ENCODE measurements at regions not wholly inside any gene's neighbourhood (a gene's known extent, or its start where the extent isn't known, plus 50 kb on each side); places are given as distances from the start of the nearest gene placed in this dataset.

DNA sequence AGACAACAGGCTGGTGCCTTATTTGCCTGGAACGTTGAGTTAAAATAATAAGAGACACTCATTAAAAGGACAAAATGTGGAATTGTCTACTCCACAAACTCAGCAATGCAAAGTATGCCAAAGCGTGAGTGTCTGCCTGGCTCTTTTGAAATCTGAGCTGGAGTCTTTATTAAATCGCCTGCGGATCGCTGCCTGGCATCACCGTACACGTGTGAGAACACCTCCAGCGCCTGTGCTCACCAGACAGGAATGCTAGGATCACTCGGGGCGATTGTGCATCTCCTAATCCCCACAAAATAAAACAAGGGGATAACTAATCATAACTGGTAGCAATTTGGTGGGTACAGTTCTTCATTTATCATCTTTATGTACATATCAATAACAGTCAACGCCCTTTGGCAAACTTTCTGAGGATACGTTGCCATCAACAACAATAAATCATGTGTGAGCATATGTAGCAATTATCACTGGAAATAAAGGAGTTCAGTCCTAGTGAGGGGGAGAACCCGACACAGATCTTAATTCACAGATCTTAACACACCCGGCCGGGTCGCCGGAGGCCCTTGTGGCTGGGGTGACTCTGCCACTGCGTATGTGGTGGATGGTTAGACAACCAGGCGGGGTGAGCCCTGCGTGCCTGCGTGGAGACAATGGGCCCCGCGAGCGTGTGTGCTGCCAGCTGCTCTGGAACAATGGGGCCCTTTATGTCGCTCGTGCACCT is 284.9 kb upstream of the IRX1 start:
- no peak for DNase-seq (ENCODE audit: low read depth in 1 of 2, low spot score in 2 of 2)
- 93% methylated on average over 25 of the region's 26 CpGs; no CpG with 5 or more reads in 1 of the 2 experiments for WGBS, 2 experiments (ENCODE audit: extremely low coverage in 1 of 2, insufficient coverage in 1 of 2, insufficient read length in 1 of 2, insufficient replicate concordance in 2 of 2, low coverage in 1 of 2, low lambda C conversion rate in 2 of 2, missing lambda C conversion rate in 1 of 2)
- H2BK12ac ChIP-seq (ENCODE audit: low read depth, low read length), result no peak overlapping the region

More for the DNA sequence above, 284.9 kb upstream of the IRX1 start:
- no peak for TF ChIP-seq YY1 (IDR thresholded peaks at IDR 0.05; ENCODE audit: low read depth, low read length)
- Histone ChIP-seq H3K79me2 (ENCODE audit: control insufficient read depth in 1 of 2, insufficient read depth in 2 of 2, low read length in 2 of 2) (no peaks in the 10 kb centered on the region), H4K8ac (ENCODE audit: extremely low read depth, insufficient read depth, low read length) (no peak overlapping the region; the same call in 1 of the 2 replicates), H3K27me3 (replicated peaks in 1 of 4; ENCODE audit: control insufficient read depth in 3 of 4, extremely low read depth in 1 of 4, insufficient read depth in 3 of 4, low read length in 3 of 4) (no peaks in the 10 kb centered on the region), H3K14ac (ENCODE audit: insufficient read length) (no peak overlapping the region), H4K91ac (replicated peaks; ENCODE audit: insufficient read length, low read length) (no peak overlapping the region), H3K4me3 (ENCODE audit: extremely low read depth in 1 of 4, insufficient read depth in 2 of 4, low read depth in 3 of 4, low read length in 4 of 4) (no peak overlapping the region), H3K9me3 (ENCODE audit: insufficient read depth in 2 of 2, low read depth in 1 of 2, low read length in 1 of 2) (peaks cover 4 to 7% of the 10 kb centered on the region in 2 experiments; a peak in 2 of 4 replicates), H2BK5ac (ENCODE audit: low read depth, low read length) (no peak overlapping the region), H3K18ac (ENCODE audit: extremely low read depth, low read length) (no peak overlapping the region), H3K79me1 (ENCODE audit: low read depth, low read length) (no peaks in the 10 kb centered on the region), H4K20me1 (replicated peaks in 1 of 2; ENCODE audit: control insufficient read depth in 1 of 2, insufficient read depth in 2 of 2, low read length in 2 of 2) (no peaks in the 10 kb centered on the region), H3K56ac (replicated peaks; ENCODE audit: insufficient read length, low read depth, low read length) (no peak overlapping the region), H3K4me1 (replicated peaks in 1 of 4; ENCODE audit: control insufficient read depth in 3 of 4, insufficient read depth in 4 of 4, low read length in 3 of 4) (no peaks in the 10 kb centered on the region), H2AFZ (ENCODE audit: low read length) (no peak overlapping the region; the same call in 1 of the 2 replicates), H3K27ac (ENCODE audit: low read depth, low read length) (no peak overlapping the region), H2AK5ac (ENCODE audit: low read depth, low read length) (no peak overlapping the region), H2BK15ac (ENCODE audit: low read length) (no peak overlapping the region), H2BK120ac (replicated peaks; ENCODE audit: low read depth, low read length) (no peak overlapping the region), H3K4ac (replicated peaks; ENCODE audit: insufficient read length, low read depth, low read length) (no peak overlapping the region), H4K5ac (ENCODE audit: insufficient read length, low read depth, low read length) (no peak overlapping the region), H2BK20ac (ENCODE audit: low read length) (no peak overlapping the region), H3K4me2 (ENCODE audit: insufficient read depth in 1 of 2, low read depth in 2 of 2, low read length in 2 of 2) (no peak overlapping the region), H3K23me2 (ENCODE audit: low read depth, low read length) (no peaks in the 10 kb centered on the region), H3K36me3 (ENCODE audit: control insufficient read depth in 2 of 4, insufficient read depth in 4 of 4, low read length in 3 of 4) (no peaks in the 10 kb centered on the region), H3K9ac (replicated peaks in 1 of 4; ENCODE audit: extremely low read depth in 1 of 4, low read depth in 3 of 4, low read length in 3 of 4) (no peak overlapping the region), H3K23ac (ENCODE audit: insufficient read length) (no peak overlapping the region)
- POLR2A ChIA-PET (ENCODE audit: partially characterized antibody), result no interaction called here
- CTCF ChIA-PET (ENCODE audit: partially characterized antibody), result no interaction called here
- FAIRE-seq, result no peak
